Aorta (tissue), 5 donors: ENCODE measurements at regions not wholly inside any gene's neighbourhood (a gene's known extent, or its start where the extent isn't known, plus 50 kb on each side); places are given as distances from the start of the nearest gene placed in this dataset.
"Not testable (repeated sequence)": the region's sequence is repeated elsewhere in the genome, so short reads cannot be mapped to it uniquely, and the experiment has no call there.

ENCODE experiments used
- ATAC-seq: fragments of 200-7000 bp; cut with Tn5 transposase; one replicate; pipeline ENCODE4 v1.9.1; 2022; ENCODE audit warnings: moderate library complexity; ENCODE audit not compliant: low FRiP score
- DNase-seq, 2 donors: peaks; one replicate each; pipeline ENCODE4 v3.0.0-alpha.2; 2020
- H3K27ac ChIP-seq, 2 donors: one replicate each; pipeline ENCODE4 v1.5.1; 2013; ENCODE audit warnings: low read length in 2 of 2, mild to moderate bottlenecking in 2 of 2, moderate library complexity in 2 of 2, control low read depth in 1 of 2, inconsistent platforms in 1 of 2, low read depth in 1 of 2
- H3K27me3 ChIP-seq, 2 donors: one replicate each; pipeline ENCODE4 v1.6.1; 2013; ENCODE audit warnings: control low read depth in 1 of 2, low read length in 1 of 2, mild to moderate bottlenecking in 1 of 2, moderate library complexity in 1 of 2; ENCODE audit not compliant: insufficient read depth in 2 of 2, control insufficient read depth in 1 of 2
- H3K36me3 ChIP-seq, 2 donors: one replicate each; pipeline ENCODE4 v1.6.1; 2013; ENCODE audit warnings: control low read depth in 1 of 2, low read length in 1 of 2, mild to moderate bottlenecking in 1 of 2; ENCODE audit not compliant: insufficient read depth in 2 of 2, control insufficient read depth in 1 of 2
- H3K4me1 ChIP-seq, 2 donors: one replicate each; pipeline ENCODE4 v1.6.1; 2013; ENCODE audit warnings: low read length in 2 of 2, control low read depth in 1 of 2, mild to moderate bottlenecking in 1 of 2, moderate library complexity in 1 of 2; ENCODE audit not compliant: insufficient read depth in 2 of 2, control insufficient read depth in 1 of 2
- H3K4me3 ChIP-seq, 2 donors: one replicate each; pipeline ENCODE4 v1.5.1; 2013; ENCODE audit warnings: low read length in 2 of 2, control low read depth in 1 of 2, mild to moderate bottlenecking in 1 of 2
- H3K9me3 ChIP-seq: one replicate; pipeline ENCODE4 v1.6.1; 2013; ENCODE audit warnings: mild to moderate bottlenecking, low read length; ENCODE audit not compliant: control insufficient read depth
- WGBS, 2 donors: extraction: QIAGEN DNeasy Blood & Tissue Kit; methylation state at CpG; one replicate each; pipeline ENCODE4 v1.1.7; 2013; 5-methylcytosine and 5-hydroxymethylcytosine counted together
- intact Hi-C, 2 donors: fragments of 100-400 bp; cut with DNase I; formaldehyde crosslinking; loops; one replicate each; pipeline versions ENCODE4 v1.14.2 to v1.15.0; 2022
- donor health status: healthy with polysubstance abuse.
- donor health status: Bipolar disorder and iron deficiency.
- donor health status: DM: no; HTN: no; CAD: no.
- donor health status: DM: no; HTN: no; CAD: no.
- donor health status: DM: yes; HTN: yes; CAD: no.

DNA sequence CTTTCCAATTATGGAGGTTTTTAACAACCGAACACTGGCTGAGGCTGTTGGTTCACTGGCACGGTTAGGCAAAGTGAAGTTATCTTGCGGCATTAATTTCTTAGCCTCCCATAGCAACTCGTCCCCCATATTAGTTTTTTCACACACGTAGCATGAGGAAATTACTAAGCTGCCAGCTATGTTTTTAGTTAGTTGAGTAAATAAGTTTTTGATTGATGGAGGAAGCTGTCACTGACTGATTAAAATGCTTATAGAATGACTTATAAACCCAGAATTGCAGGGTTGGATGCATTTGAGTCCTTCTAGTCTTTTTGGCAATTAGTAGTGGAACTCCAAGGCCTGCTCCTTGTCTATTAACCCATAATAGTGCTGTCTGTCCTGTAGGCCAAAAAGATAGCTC lies 97.1 kb downstream of the ALG10 start:
- no peaks in the 10 kb centered on the region for H3K27me3 ChIP-seq
- 62 to 65% methylated on average over 5 of the region's 5 CpGs for WGBS, 2 donors
- intact Hi-C loops = no loop called here
- H3K27ac ChIP-seq = no peak overlapping the region
- no peaks in the 10 kb centered on the region for H3K4me1 ChIP-seq
- H3K36me3 ChIP-seq = no peaks in the 10 kb centered on the region
- no peak for ATAC-seq
- DNase-seq = no peak
- H3K4me3 ChIP-seq = no peak overlapping the region
- no peaks in the 10 kb centered on the region for H3K9me3 ChIP-seq

DNA sequence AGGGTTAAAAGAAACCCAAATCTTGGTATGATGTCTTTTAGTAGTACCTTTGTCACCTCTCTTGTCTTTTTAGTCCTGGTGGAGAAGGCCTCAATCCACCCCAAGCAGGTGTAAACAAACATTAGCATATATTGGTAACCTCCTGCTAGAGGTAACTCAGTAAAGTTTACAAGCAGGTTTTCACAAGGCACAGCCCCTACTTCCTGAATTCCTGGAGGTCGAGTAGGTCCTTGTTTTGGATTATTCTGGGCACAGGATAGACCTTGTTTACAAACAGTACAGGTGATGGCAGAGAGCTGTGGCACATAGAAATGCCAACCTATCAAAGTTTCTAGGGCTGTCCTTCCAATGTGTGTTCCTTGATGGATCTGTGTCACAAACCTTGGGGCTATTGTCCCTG lies 99.1 kb downstream of the ALG10 start:
- Histone ChIP-seq H3K9me3 (no peaks in the 10 kb centered on the region), H3K4me3 (no peak overlapping the region), H3K36me3 (no peaks in the 10 kb centered on the region), H3K27ac (no peak overlapping the region), H3K27me3 (no peaks in the 10 kb centered on the region), H3K4me1 (no peaks in the 10 kb centered on the region)
- DNase-seq = no peak
- intact Hi-C loops = loop anchor here in 1 of 2 donors (5.0 kb wide), 1 partner anchor 96 kb away; no protein-coding TSS in a partner anchor
- WGBS, 2 donors = 26 to 39% methylated on average over 1 of the region's 1 CpG
- ATAC-seq = no peak

DNA sequence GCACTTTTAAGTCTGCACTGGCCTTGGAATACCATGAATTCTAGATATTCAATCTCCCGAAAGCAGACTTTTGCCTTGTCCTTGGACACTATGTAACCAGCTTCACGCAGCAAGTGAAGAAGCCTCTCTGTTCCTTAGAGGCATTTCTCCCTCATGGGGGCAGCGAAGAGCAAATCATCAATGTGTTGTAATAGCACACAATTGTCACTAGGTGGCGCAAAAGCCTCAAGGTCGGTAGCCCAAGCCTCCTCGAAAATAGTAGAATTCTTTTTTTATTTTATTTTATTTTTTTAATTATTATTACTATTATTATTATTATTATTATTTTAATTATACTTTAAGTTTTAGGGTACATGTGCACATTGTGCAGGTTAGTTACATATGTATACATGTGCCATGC lies 100.8 kb downstream of the ALG10 start:
- not testable (repeated sequence) for H3K27me3 ChIP-seq, H3K4me3 ChIP-seq, H3K4me1 ChIP-seq, H3K9me3 ChIP-seq, H3K27ac ChIP-seq, DNase-seq, H3K36me3 ChIP-seq
- intact Hi-C loops = loop anchor here in 1 of 2 donors (5.0 kb wide), 1 partner anchor 94 kb away; no protein-coding TSS in a partner anchor
- WGBS, 2 donors = 12 to 14% methylated on average over 6 of the region's 6 CpGs
- ATAC-seq = peak; percentile 52

DNA sequence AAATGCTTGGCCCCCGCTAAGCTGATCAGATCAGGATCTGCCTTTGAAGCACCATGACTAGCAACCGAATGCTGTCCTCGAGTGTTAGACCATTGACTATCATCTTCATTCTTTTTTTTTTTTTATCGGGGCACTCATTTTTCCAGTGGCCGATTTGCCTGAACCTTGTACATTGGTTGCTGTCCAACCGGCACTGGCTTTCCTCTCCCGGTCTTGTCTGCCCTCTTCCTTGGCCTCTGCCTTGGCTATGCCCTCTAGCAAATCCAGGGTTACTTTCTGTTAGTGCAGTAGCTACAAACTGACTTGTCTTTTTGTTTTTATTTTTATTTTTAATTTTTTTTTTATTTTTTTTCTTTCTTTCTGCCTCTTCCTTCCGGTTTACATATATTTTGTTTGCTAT lies 102.3 kb downstream of the ALG10 start:
- no peak for DNase-seq
- Histone ChIP-seq H3K27ac (no peak overlapping the region), H3K4me3 (no peak overlapping the region), H3K36me3 (no peaks in the 10 kb centered on the region), H3K9me3 (no peaks in the 10 kb centered on the region), H3K27me3 (no peaks in the 10 kb centered on the region), H3K4me1 (no peaks in the 10 kb centered on the region)
- no peak for ATAC-seq
- 85% methylated on average over 8 of the region's 8 CpGs for WGBS, 2 donors
- intact Hi-C loops = loop anchor here in 1 of 2 donors (5.0 kb wide), 1 partner anchor 93 kb away; no protein-coding TSS in a partner anchor

DNA sequence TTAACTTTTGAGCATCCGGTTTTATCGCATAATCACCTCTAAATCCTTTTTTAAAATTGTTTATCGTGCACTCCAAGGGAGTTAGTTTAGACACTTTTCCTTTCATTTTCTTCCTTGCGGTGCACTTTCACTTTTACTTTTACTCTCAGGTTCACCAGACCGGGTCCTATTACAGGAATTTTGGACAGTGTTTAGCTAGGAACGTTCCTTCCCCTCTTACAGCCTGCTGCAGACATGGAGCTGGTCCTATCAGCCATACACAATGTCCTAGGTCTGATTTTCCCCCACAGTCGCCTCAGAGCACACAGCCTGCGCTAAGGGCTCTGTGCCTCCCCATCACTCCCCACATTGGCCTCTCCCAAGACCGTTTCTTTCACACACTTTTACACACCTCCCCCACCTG lies 103.9 kb downstream of the ALG10 start:
- intact Hi-C loops = no loop called here
- Histone ChIP-seq H3K27ac (no peak overlapping the region), H3K4me1 (no peaks in the 10 kb centered on the region), H3K4me3 (no peak overlapping the region), H3K36me3 (no peaks in the 10 kb centered on the region), H3K27me3 (no peaks in the 10 kb centered on the region), H3K9me3 (no peaks in the 10 kb centered on the region)
- DNase-seq = no peak
- ATAC-seq = no peak
- WGBS, 2 donors = 69 to 79% methylated on average over 9 of the region's 9 CpGs

DNA sequence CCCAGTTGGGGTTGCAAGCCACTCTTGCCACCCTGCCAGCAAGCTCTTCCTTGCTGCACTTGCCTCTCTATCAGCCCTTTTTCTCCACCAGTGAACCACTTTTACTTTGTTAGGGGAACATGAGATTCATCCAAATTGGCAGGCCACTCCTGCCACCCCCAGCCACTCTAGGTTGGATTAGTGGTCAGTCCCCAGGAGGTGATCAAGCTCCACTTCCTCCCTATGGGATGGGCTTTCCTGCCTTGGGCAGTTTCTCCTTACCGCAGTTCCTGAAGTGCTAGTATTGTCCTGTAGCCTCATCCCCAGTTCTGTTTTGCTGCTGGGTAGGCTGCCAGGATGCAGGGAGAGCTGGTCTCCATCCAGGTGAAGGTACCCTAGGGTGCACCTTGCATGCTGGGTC lies 104.5 kb downstream of the ALG10 start:
- Histone ChIP-seq H3K27ac (no peak overlapping the region), H3K4me1 (no peaks in the 10 kb centered on the region), H3K36me3 (no peaks in the 10 kb centered on the region), H3K27me3 (no peaks in the 10 kb centered on the region), H3K9me3 (no peaks in the 10 kb centered on the region), H3K4me3 (no peak overlapping the region)
- ATAC-seq (no peak), DNase-seq (no peak)
- intact Hi-C loops = no loop called here
- 89 to 95% methylated on average over 1 of the region's 1 CpG for WGBS, 2 donors

DNA sequence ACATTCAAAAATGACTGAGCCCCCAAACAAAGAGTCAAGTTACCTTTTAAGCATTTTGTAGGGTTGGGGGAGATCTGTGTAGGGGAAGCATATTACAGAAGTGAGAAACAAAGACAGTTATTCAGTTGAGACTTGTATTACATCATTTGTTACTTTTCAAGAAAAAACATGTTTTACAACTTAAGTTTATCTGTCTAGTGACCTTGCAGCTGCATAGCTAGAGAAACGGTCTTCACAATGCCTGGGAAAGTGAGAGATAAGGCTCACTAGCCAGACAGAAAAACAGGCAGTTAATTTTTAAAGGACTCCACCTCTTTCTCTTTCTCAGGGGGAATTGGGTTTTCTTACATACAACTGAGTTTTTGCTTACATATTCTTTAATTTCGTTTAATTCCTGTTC lies 105.1 kb downstream of the ALG10 start:
- WGBS, 2 donors = 37 to 39% methylated on average over 2 of the region's 2 CpGs
- H3K36me3 ChIP-seq, H3K27ac ChIP-seq, H3K27me3 ChIP-seq, DNase-seq, intact Hi-C loops, H3K4me3 ChIP-seq, H3K9me3 ChIP-seq, H3K4me1 ChIP-seq, ATAC-seq: not testable (repeated sequence)

DNA sequence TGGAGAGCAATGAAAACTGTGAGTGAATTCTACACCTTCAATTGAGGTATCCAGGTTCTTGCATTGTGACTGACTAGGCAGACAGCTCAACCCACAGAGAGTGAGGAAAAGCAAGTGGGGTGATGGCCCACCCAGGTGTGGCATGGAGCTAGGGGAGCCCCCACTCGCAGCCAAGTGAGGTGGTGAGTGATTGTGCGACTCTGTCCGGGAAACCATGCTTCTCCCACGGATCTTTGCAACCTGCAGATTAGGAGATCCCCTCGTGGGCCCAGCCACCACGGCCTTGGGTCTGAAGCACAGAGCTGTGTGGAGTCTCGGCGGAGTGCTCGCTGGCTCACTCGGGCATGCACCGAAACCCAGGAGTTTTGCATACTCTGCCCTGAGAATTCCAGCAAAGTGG lies 120.1 kb downstream of the ALG10 start:
- no peaks in the 10 kb centered on the region for H3K4me1 ChIP-seq
- no peaks in the 10 kb centered on the region for H3K36me3 ChIP-seq
- H3K27me3 ChIP-seq = no peaks in the 10 kb centered on the region
- H3K27ac ChIP-seq = no peak overlapping the region
- WGBS, 2 donors = 80 to 83% methylated on average over 11 of the region's 11 CpGs
- H3K4me3 ChIP-seq = no peak overlapping the region
- no peak for ATAC-seq
- DNase-seq = no peak
- H3K9me3 ChIP-seq = peaks cover 3% of the 10 kb centered on the region
- intact Hi-C loops = no loop called here

DNA sequence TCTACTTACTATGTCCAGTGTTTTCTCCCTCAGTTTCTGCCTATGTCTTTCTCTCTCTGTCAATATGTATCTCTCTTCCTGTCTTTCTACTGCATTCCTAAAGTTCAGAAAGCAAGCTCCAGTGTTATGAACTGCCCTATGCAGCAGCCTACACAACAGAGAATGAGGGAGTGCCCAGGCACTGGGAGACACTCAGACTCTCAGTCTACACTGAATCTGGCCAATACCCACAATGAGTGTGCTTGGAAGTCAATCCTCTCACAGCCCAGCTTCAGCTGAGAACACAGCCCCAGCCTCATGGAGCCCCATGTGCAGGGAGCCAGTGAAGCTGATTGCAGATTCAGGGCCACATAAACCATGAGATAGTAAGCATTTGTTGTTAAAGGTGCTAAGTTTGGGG lies 128.7 kb downstream of the ALG10 start:
- intact Hi-C loops = no loop called here
- Histone ChIP-seq H3K27ac (no peak overlapping the region), H3K27me3 (no peaks in the 10 kb centered on the region), H3K4me1 (peaks cover 0 to 1% of the 10 kb centered on the region in 2 donors), H3K36me3 (no peaks in the 10 kb centered on the region), H3K4me3 (no peak overlapping the region), H3K9me3 (no peaks in the 10 kb centered on the region)
- ATAC-seq (no peak), DNase-seq (no peak)
